Right lobe of liver (tissue), 6 donors: ENCODE measurements at regions not wholly inside any gene's neighbourhood (a gene's known extent, or its start where the extent isn't known, plus 50 kb on each side); places are given as distances from the start of the nearest gene placed in this dataset.

Source experiments
- ATAC-seq, 4 donors: fragments of 200-7000 bp; cut with Tn5 transposase; one replicate each; pipeline ENCODE4 v1.9.1; 2020; ENCODE audit warnings: mild to moderate bottlenecking in 4 of 4, moderate library complexity in 4 of 4
- DNase-seq, 3 donors: peaks; one replicate each; pipeline ENCODE4 v3.0.0-alpha.2; 2020
- H3K27ac ChIP-seq, 3 donors: fragments of 200-600 bp; one replicate each; pipeline ENCODE4 v1.8.0; 2022
- H3K27me3 ChIP-seq, 2 donors: fragments of 200-600 bp; one replicate each; pipeline ENCODE4 v1.8.0; 2022
- H3K36me3 ChIP-seq, 4 donors: fragments of 200-600 bp; sonication (generic) in 1 of 4; one replicate each; pipeline versions ENCODE4 v1.5.1 to v1.8.0; 2017 to 2022; ENCODE audit warnings: control low read depth in 1 of 4
- H3K4me1 ChIP-seq, 4 donors: fragments of 200-600 bp; sonication (generic) in 1 of 4; one replicate each; pipeline versions ENCODE4 v1.5.1 to v1.8.0; 2017 to 2022; ENCODE audit warnings: control low read depth in 1 of 4
- H3K4me3 ChIP-seq, 3 donors: fragments of 200-600 bp; one replicate each; pipeline ENCODE4 v1.8.0; 2022
- H3K9me3 ChIP-seq, 4 donors: fragments of 200-600 bp; sonication (generic) in 1 of 4; one replicate each; pipeline versions ENCODE4 v1.5.1 to v1.8.0; 2017 to 2022; ENCODE audit warnings: control low read depth in 1 of 4
- POLR2A ChIP-seq: fragments of 450-650 bp; IDR thresholded peaks from one replicate; pipeline ENCODE4 v1.6.1; 2017; ENCODE audit warnings: antibody characterized with exemption, mild to moderate bottlenecking
- WGBS: methylation state at CpG from one replicate; pipeline ENCODE4 v1.1.6; 2018; ENCODE audit warnings: low coverage, low lambda C conversion rate; ENCODE audit not compliant: insufficient coverage; ENCODE audit errors: missing lambda C conversion rate; 5-methylcytosine and 5-hydroxymethylcytosine counted together
- intact Hi-C, 2 donors: fragments of 100-400 bp; cut with DNase I; formaldehyde crosslinking; loops; one replicate each; pipeline versions ENCODE4 v1.11.2 to v1.14.1; 2022
- small RNA-seq, 2 experiments: library from RNA; depleted of rRNA; stranded (forward); fragments of <200 nt; gene quantifications; one replicate each; pipeline ENCODE3, GENCODE V24; 2016
- TF ChIP-seq, protein P1 (sequence below), 4 donors: fragments of 200-600 bp in 3 of 4; fragments of 450-650 bp in 1 of 4; IDR thresholded peaks; one replicate each; pipeline versions ENCODE4 v1.5.1 to v1.8.0; 2016 to 2022; ENCODE audit warnings: antibody characterized with exemption in 4 of 4, mild to moderate bottlenecking in 2 of 4
- donor health status: DM: no; HTN: yes; CAD: no.
- donor health status: DM: no; HTN: no; CAD: no.
- donor health status: DM: no; HTN: no; CAD: no.
- donor health status: DM: no; HTN: yes; CAD: no.
- donor health status: DM: no; HTN: yes; CAD: no.

DNA sequence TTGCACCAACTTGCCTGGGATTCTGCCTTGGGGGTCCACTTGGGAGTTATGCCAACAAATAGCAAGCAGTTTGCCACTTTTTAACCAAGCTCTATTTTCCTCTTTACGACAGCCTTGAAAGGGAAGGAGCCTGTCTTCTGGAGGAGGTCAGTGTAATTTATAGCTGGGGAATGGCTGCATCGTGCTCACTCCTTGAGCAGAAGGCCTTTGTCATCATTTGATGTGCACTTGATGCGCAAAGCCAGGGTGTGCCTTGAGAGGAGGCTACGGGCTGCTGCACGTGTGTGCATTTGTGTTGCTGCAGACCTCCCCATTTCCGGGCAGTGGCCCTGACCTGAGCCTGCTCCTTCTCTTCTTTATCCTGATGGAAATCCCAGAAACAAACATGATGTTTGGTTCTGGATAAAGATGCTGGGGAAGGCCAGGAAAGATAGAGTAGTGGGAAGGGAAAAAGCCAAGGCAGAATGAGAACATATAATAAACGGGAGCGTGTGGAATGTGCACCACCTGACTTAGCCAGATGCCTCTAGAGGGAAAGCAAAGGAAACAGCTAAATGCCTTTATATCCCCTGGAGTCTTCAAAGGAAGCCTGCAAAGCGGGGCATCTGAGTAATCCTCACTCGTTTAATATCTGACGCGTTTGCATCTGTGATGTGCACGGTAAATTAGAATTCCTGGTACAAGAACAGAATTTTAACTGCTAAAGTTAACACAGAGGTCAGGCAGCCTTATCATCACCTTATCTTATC is 68.3 kb upstream of the ZNF521 start:
- Histone ChIP-seq H3K27me3 (no peaks in the 10 kb centered on the region), H3K9me3 (no peaks in the 10 kb centered on the region), H3K4me1 (no peaks in the 10 kb centered on the region), H3K4me3 (no peak overlapping the region), H3K36me3 (no peaks in the 10 kb centered on the region), H3K27ac (no peak overlapping the region)
- 47% methylated on average over 13 of the region's 13 CpGs for WGBS
- TF ChIP-seq POLR2A: no peak
- TF ChIP-seq, protein P1, sequence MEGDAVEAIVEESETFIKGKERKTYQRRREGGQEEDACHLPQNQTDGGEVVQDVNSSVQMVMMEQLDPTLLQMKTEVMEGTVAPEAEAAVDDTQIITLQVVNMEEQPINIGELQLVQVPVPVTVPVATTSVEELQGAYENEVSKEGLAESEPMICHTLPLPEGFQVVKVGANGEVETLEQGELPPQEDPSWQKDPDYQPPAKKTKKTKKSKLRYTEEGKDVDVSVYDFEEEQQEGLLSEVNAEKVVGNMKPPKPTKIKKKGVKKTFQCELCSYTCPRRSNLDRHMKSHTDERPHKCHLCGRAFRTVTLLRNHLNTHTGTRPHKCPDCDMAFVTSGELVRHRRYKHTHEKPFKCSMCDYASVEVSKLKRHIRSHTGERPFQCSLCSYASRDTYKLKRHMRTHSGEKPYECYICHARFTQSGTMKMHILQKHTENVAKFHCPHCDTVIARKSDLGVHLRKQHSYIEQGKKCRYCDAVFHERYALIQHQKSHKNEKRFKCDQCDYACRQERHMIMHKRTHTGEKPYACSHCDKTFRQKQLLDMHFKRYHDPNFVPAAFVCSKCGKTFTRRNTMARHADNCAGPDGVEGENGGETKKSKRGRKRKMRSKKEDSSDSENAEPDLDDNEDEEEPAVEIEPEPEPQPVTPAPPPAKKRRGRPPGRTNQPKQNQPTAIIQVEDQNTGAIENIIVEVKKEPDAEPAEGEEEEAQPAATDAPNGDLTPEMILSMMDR (IDR thresholded peaks at IDR 0.05): no peak
- ATAC-seq: no peak
- DNase-seq: no peak
- intact Hi-C loops: no loop called here

DNA sequence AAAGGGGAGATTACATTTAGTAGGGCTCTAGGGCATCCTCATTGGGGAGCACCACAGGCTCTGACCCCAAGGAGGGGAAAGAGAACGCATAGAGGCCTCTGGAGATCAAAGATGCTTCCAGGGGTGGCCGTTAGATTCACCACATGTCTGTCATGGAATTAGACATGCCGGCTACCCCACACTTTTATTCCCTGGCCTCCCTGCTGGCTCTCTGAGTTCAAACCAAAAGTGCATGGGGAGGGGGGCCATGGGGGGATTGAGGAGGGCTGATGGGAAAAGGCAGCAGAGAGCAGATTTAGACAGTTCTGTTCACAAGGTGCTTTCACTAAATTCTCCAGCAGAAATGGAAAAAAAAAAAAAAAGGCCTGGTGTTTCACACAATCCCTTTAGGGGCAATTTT is 64.4 kb upstream of the ZNF521 start:
- no peaks in the 10 kb centered on the region for H3K27me3 ChIP-seq
- H3K4me1 ChIP-seq: no peaks in the 10 kb centered on the region
- 62% methylated on average over 3 of the region's 3 CpGs for WGBS
- ATAC-seq: no peak
- H3K9me3 ChIP-seq: no peaks in the 10 kb centered on the region
- H3K27ac ChIP-seq: no peak overlapping the region
- no peak overlapping the region for H3K4me3 ChIP-seq
- DNase-seq: no peak
- no peaks in the 10 kb centered on the region for H3K36me3 ChIP-seq
- TF ChIP-seq, protein P1 (IDR thresholded peaks at IDR 0.05): no peak
- TF ChIP-seq POLR2A: no peak
- intact Hi-C loops: no loop called here

DNA sequence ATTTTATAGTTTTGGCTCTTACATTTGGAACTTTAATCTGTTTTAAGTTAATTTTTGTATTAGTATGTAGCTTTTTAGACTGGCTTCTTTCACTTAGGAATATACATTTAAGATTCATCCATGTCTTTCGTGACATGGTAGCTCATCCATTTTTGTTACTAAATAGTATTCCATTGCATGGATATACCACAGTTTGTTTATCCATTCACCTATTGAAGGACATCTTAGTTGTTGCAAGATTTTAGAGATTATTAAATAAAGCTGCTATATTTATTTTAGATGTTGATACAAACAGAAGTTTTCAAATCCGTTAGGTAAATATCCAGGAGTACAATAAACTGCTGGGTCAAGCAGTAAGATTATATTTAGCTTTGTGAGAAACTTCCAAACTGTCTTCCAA is 58.0 kb upstream of the ZNF521 start:
- DNase-seq: no peak
- intact Hi-C loops: no loop called here
- H3K9me3 ChIP-seq: no peaks in the 10 kb centered on the region
- TF ChIP-seq POLR2A: no peak
- TF ChIP-seq, protein P1 (IDR thresholded peaks at IDR 0.05): no peak
- 44% methylated on average over 2 of the region's 2 CpGs for WGBS
- no peak overlapping the region for H3K27ac ChIP-seq
- H3K27me3 ChIP-seq: no peaks in the 10 kb centered on the region
- no peaks in the 10 kb centered on the region for H3K36me3 ChIP-seq
- no peak overlapping the region for H3K4me3 ChIP-seq
- no peaks in the 10 kb centered on the region for H3K4me1 ChIP-seq
- no peak for ATAC-seq

DNA sequence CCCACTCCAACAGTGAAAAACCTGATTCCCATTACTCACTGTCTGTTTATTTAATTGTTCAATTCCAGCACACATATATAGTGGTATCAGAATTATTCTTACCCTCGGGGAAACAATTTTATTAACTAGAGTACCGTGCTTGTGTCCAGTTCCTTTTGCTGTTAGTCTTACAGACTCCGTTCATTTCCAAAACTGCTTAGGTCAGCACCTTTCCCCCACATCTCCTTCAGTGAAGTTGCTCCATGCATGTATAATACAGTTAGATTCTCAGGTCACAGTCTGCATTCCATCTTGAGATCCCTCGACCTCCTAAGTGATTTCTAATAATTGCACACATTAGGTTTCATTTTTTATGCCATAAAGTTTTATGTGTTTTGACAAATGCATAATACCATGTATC is 56.3 kb upstream of the ZNF521 start:
- H3K4me3 ChIP-seq: no peak overlapping the region
- no peaks in the 10 kb centered on the region for H3K27me3 ChIP-seq
- DNase-seq (no peak), ATAC-seq (no peak)
- intact Hi-C loops: no loop called here
- no peak for TF ChIP-seq POLR2A
- TF ChIP-seq, protein P1 (IDR thresholded peaks at IDR 0.05): no peak
- no peaks in the 10 kb centered on the region for H3K4me1 ChIP-seq
- no peaks in the 10 kb centered on the region for H3K9me3 ChIP-seq
- H3K36me3 ChIP-seq: no peaks in the 10 kb centered on the region
- 58% methylated on average over 4 of the region's 4 CpGs for WGBS
- H3K27ac ChIP-seq: no peak overlapping the region

Small RNA genes lying in the stretch of these regions (small RNA-seq; reads per million reads assigned to genes)
- 0 reads per million in 2 experiments for gene AC027229.1
- 0 to 0.26 reads per million in 2 experiments for gene RN7SL97P
